ENCODE measurements at regions not wholly inside any gene's neighbourhood (a gene's known extent, or its start where the extent isn't known, plus 50 kb on each side); places are given as distances from the start of the nearest gene placed in this dataset.

DNA sequence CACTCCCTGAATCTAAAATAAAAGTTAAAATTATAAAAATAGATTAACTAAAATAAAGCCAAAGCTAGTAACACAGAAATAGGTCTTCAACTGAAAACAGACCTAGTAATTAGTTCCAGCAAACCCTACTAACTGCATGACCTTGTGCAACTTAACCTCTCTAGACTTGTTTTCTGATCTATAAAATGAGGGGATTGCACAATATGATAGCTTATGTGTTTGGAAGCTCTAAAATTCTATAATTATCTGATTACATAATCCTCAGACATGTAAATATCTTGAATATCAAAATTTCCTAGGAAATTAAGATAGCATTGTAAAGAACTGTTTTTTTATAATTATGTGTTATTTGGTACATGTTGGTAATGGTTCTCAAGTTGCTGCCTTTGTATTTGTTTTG is 144.1 kb upstream of the GRIP1 start:
- no peak for TF ChIP-seq POLR2AphosphoS5 (IDR thresholded peaks at IDR 0.05; ENCODE audit: low read depth)
- TF ChIP-seq, protein P1, sequence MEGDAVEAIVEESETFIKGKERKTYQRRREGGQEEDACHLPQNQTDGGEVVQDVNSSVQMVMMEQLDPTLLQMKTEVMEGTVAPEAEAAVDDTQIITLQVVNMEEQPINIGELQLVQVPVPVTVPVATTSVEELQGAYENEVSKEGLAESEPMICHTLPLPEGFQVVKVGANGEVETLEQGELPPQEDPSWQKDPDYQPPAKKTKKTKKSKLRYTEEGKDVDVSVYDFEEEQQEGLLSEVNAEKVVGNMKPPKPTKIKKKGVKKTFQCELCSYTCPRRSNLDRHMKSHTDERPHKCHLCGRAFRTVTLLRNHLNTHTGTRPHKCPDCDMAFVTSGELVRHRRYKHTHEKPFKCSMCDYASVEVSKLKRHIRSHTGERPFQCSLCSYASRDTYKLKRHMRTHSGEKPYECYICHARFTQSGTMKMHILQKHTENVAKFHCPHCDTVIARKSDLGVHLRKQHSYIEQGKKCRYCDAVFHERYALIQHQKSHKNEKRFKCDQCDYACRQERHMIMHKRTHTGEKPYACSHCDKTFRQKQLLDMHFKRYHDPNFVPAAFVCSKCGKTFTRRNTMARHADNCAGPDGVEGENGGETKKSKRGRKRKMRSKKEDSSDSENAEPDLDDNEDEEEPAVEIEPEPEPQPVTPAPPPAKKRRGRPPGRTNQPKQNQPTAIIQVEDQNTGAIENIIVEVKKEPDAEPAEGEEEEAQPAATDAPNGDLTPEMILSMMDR (conservative IDR thresholded peaks at IDR 0.05; ENCODE audit: low read depth in 2 of 2), result no peak
- no peak for TF ChIP-seq CREB1 (CRISPR knock-in tag; IDR thresholded peaks at IDR 0.05; ENCODE audit: low read depth)
- no peak for TF ChIP-seq EZH2phosphoT487 (IDR thresholded peaks at IDR 0.05; ENCODE audit: unreplicated experiment)
- TF ChIP-seq EZH2 (IDR thresholded peaks at IDR 0.05; ENCODE audit: low read depth, unreplicated experiment), result no peak
- no peak for TF ChIP-seq STAT1 (IDR thresholded peaks at IDR 0.05; ENCODE audit: unreplicated experiment)
- TF ChIP-seq, protein P2, sequence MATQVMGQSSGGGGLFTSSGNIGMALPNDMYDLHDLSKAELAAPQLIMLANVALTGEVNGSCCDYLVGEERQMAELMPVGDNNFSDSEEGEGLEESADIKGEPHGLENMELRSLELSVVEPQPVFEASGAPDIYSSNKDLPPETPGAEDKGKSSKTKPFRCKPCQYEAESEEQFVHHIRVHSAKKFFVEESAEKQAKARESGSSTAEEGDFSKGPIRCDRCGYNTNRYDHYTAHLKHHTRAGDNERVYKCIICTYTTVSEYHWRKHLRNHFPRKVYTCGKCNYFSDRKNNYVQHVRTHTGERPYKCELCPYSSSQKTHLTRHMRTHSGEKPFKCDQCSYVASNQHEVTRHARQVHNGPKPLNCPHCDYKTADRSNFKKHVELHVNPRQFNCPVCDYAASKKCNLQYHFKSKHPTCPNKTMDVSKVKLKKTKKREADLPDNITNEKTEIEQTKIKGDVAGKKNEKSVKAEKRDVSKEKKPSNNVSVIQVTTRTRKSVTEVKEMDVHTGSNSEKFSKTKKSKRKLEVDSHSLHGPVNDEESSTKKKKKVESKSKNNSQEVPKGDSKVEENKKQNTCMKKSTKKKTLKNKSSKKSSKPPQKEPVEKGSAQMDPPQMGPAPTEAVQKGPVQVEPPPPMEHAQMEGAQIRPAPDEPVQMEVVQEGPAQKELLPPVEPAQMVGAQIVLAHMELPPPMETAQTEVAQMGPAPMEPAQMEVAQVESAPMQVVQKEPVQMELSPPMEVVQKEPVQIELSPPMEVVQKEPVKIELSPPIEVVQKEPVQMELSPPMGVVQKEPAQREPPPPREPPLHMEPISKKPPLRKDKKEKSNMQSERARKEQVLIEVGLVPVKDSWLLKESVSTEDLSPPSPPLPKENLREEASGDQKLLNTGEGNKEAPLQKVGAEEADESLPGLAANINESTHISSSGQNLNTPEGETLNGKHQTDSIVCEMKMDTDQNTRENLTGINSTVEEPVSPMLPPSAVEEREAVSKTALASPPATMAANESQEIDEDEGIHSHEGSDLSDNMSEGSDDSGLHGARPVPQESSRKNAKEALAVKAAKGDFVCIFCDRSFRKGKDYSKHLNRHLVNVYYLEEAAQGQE (IDR thresholded peaks at IDR 0.05; ENCODE audit: unreplicated experiment), result no peak
- TF ChIP-seq ZNF462 (CRISPR knock-in tag; IDR thresholded peaks at IDR 0.05), result no peak
- TF ChIP-seq, protein P3, sequence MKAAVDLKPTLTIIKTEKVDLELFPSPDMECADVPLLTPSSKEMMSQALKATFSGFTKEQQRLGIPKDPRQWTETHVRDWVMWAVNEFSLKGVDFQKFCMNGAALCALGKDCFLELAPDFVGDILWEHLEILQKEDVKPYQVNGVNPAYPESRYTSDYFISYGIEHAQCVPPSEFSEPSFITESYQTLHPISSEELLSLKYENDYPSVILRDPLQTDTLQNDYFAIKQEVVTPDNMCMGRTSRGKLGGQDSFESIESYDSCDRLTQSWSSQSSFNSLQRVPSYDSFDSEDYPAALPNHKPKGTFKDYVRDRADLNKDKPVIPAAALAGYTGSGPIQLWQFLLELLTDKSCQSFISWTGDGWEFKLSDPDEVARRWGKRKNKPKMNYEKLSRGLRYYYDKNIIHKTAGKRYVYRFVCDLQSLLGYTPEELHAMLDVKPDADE (IDR thresholded peaks at IDR 0.05), result no peak
- TF ChIP-seq ZNF331 (CRISPR knock-in tag; IDR thresholded peaks at IDR 0.05; ENCODE audit: low read depth), result no peak
- no peak for TF ChIP-seq JUNB (IDR thresholded peaks at IDR 0.05; ENCODE audit: unreplicated experiment)
